HG02798 (cell line): ENCODE measurements at regions not wholly inside any gene's neighbourhood (a gene's known extent, or its start where the extent isn't known, plus 50 kb on each side); places are given as distances from the start of the nearest gene placed in this dataset.

Source experiments
- ATAC-seq: cut with Tn5 transposase; IDR thresholded peaks from one replicate; pipeline ENCODE4 v1.9.1; 2021; ENCODE audit warnings: mild to moderate bottlenecking; ENCODE audit not compliant: unreplicated experiment, poor library complexity

DNA sequence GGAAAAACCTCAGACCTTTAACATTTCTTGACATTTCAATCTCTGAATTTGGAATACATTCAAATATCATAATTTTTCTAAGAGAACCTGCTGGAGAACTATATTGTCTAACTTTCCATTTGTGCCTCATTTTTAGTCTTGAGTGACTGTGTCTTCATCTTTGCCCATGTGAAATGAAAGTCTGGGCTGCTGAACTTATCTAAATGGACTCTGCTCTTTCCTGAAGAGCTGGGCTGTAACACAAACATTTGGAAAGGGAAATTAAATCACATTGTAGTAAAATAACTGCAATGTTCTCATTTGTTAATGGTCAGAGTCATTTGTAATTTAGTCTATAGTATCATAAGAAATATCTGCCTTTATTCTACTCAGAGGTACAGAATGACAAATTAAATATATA, 373.1 kb downstream of the LRIG3 start:
- ATAC-seq, result no peak

DNA sequence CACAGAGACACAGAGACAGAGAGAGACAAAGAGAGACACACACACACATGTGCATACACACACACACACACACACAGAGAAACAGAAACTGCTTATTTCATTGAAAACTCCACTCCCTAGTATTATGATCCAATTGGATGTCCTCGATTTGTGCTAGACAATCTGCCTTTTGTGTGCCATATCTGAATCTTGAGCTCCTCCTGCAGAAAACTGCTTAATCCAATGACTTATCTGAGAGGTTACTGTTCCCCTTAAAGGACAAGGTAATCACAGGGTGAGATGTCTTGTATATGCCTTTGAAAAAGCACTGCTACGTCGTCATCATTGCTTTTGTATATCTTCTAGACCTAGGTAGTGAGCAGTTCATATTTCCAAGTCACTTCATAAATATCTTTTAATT, 371.5 kb downstream of the LRIG3 start:
- no peak for ATAC-seq

DNA sequence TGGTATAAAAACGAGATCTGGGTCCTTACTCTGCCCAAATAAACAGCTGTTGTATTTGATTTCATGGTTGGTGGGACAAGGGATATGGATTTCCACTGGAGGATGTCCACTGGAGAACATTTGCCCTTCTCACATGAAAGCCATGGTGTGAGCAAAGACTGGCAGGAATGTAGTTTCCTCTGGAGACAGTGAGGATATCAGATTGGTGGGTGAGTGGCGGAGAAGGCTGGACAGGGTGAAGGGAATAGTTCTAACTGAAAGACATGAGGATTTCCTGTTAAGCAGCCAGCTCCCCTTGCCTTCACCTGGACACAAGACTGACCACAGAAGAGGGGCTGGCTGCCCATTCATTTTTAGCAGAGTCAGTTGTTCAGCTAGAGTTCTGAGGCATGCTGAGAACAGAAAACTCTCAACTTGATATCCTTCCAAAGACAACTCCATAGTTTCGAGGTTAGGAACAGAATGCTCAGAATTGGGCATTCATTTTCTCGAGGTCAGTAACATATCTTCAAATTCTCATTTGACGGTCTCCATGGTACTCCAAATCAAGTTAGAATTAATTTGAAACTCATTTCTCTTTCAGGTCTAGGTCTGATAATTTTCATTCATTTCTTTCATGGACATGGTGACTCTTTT, 365.7 kb downstream of the LRIG3 start:
- ATAC-seq, result no peak

DNA sequence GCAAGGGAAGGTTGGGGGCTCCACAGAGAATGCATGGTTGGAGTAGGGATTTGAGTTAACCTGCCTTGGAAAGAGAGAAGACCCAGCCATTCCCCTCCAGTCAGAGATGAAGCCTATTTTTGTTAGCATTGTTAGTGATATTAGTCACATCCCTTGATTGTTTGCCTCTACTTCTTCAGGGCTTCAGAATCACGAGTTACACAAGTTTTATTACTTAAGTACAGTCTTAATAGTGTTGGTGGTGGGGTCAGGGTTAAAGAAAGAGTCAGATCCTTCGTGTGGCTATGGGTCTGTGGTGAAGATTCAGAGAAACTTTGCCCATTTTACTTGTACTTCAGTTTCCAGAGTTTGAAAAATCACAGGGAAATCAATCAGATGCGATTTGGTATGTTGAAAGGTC, 363.1 kb downstream of the LRIG3 start:
- ATAC-seq, result no peak

GRCh38 chr12:58557661-58558060, 362.6 kb downstream of the LRIG3 start:
- ATAC-seq, result no peak

DNA sequence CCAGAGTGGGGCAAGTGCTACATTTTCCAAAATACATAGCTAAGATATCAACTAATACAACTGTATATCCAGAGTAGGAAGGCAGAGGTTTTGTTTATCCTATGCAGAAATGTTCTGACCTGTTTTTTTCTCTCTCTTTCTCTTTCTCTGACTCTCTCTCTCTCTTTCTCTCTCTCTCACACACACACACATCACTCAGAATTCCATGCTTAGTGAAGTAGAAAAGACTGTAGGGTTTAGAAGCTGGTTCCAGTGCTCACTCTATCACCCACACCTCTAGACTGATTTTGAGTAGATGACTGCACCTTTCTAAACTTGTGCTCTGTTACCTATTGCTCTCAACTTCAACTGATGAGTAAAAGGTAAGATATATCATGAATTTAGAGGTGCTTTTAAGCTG, 356.7 kb downstream of the LRIG3 start:
- ATAC-seq, result no peak

GRCh38 chr12:58564721-58565120, 355.6 kb downstream of the LRIG3 start:
- no peak for ATAC-seq

GRCh38 chr12:58566599-58566998, 353.7 kb downstream of the LRIG3 start:
- ATAC-seq, result no peak

- ATAC-seq, result no peak
Measured at GRCh38 chr12:58567189-58567588, 353.1 kb downstream of the LRIG3 start.

DNA sequence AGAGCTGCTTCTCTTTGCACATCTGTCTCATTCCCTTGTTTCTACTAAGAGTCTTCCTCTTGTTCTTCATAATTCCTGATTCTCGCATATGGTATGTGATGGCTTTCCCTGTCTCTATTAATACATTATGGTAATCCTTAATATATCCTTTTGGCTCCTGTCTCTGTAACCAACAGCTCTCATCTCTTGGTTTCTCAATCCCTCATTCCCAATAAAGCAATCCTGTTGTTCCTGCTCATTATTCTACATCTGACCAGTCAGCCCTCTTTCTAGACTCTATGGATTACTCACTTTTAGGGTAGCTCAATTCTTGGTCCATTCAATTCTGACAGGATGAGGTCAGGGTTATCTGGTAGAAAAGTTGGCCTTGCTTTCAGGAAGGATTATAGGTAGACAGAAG, 349.9 kb downstream of the LRIG3 start:
- ATAC-seq, result no peak

DNA sequence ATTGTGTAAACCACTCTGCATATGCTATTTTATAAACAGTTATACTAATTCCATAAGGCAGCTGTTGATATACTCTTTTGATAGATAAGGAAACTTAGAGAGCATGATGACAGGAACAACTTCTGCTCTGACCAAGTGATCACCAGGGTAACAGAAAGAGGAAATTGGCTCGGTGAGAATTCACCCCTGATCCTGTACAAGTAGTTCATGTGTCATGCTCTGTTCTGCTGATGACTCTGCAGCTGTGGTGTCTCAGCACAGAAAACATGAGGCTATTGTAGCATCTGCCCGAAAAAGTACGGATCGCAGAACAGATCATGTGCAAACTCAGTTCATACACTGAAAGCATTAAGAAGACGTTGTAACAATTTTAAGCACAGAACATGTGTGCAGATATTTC, 345.0 kb downstream of the LRIG3 start:
- ATAC-seq, result no peak

GRCh38 chr12:58576081-58576480, 344.2 kb downstream of the LRIG3 start:
- no peak for ATAC-seq

DNA sequence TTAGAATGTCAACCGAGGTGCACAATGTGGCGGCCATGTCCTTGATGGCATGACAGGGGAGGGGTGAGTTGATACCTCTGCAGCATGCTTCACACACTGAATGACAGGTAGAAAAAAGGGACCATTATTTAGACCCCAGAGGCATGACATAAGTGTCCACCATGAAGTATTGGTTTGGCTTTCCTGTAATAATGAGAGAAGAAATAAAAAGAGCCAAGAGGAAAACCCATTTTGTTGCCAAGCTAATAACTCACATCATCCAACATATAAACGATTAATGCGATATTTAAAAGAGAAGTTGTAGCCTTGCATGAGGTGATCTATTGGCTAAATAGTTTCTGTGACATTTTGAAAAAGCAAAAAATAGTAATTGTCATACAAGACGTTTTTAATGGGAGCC, 343.4 kb downstream of the LRIG3 start:
- no peak for ATAC-seq

- ATAC-seq, result no peak
Measured at GRCh38 chr12:58580095-58580494, 340.2 kb downstream of the LRIG3 start.

DNA sequence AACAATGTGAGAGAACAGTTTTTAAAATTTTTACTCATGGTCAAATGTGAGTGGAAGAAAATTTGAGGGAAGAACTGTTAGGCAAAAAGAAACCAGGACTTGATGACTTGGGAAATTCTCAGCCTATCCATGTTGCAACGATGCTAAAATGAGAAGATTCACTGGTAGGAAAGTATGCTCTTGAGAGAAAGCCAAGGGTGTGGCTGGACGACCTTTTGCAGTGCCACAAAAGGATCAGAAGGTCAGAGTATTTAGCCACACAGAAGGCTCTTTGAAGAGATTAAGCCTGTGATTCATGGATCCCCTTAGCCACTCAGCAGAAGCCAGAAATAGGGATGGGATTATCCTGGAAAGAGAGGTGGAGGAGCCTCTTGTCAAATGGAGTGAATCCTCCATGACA, 336.8 kb downstream of the LRIG3 start:
- ATAC-seq, result no peak

- ATAC-seq, result no peak
Measured at GRCh38 chr12:58583940-58584339, 336.4 kb downstream of the LRIG3 start.

DNA sequence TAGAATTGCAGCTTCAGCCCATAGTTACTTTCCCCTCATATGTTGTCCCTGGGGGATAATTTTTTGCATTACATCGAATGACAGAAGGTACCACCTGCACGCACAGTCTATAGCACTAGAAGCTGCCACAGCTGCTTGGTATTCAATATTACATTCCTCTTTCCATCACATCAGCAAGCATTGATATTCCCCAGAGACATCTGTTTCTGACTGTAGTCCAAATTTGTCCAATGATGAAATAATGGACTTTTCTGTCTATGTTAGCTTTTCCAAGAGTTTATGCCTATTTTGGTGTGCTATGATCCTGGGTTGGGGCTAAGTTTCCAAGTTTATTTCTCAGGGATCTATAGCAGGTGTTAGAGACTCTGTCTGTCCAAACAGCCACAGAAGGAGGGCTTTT, 335.4 kb downstream of the LRIG3 start:
- no peak for ATAC-seq

- ATAC-seq, result no peak
Measured at GRCh38 chr12:58586762-58587161, 333.5 kb downstream of the LRIG3 start.

- no peak for ATAC-seq
Measured at GRCh38 chr12:58588770-58589169, 331.5 kb downstream of the LRIG3 start.

DNA sequence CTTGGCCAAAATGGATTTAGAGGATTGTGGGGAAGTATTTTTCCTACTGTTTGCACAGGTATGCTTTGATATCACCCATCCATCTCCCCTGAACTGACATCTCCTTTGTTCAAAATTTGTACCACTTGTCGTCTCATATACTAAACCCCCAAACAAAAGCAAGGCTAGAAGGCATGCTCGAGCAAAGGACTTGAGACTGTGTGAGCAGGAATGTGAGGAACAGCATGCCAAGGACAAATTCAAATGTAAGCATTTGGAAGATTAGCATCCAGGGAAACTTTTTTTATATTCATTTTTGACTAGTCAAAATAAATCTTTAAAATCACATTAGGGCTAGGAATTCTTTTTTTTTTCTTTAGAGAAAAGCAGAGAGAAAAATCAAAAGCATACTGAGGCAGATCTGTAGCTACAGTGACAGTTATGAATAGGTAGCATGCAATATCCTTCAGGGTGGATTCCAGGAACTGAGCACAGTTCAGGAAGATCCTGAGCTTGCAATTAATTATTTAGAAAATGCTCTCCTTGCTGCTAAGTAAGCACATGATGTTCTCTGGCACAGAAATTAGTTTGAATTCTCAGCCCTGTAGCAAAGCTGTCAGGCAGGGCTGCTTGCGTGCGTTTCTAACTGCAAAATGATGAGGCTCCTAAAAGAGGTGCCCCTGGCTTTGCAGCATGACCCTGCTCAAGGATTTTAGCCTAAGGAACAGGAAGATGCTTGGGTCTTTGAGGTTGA, 327.7 kb downstream of the LRIG3 start:
- ATAC-seq, result no peak

DNA sequence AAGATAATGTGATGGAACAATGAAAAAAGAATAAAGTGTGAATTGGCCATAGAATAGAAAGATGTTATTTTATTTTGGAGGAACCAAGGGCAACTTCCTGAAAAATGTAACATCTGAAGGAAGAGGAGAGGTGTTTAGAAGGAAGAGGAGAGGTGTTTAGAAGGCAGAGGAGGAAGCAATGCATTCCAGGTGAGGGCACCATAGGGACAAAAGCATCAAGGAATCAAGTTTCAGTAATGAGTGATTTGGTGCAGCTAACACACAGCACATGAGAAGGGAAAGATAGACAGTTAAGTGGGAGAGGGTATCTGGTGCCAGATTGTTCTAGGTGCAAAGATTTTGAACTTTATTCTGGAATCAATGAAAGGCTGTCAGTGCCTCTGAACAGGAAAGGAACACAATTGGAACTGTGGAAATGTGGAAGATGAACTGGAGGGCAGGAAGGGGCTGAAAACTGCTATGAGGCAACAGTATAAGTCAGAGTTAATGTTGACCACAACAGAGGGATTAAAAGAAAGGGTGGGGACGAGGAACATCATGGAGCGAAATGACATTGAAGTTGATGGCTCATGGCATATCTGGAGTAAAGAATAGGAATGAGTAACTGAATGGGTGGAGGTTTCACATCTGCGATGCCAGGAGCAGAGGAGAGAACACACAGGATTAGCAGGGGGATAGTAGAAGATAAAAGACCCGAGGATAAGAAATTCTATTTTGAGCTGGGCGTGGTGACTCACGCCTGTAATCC, 326.6 kb downstream of the LRIG3 start:
- no peak for ATAC-seq

- no peak for ATAC-seq
Measured at GRCh38 chr12:58596381-58596780, 323.9 kb downstream of the LRIG3 start.
